GM06990 (cell line): ENCODE measurements at regions not wholly inside any gene's neighbourhood (a gene's known extent, or its start where the extent isn't known, plus 50 kb on each side); places are given as distances from the start of the nearest gene placed in this dataset.

Source experiments
- DNase-seq: peaks from one replicate; pipeline ENCODE4 v3.0.0-alpha.2; 2011; ENCODE audit not compliant: insufficient read length; ENCODE audit errors: extremely low read depth
- H3K27me3 ChIP-seq: replicated peaks from 2 replicates; pipeline ENCODE4 v1.6.0; 2011; ENCODE audit warnings: low read length; ENCODE audit not compliant: control insufficient read depth, insufficient read depth
- H3K36me3 ChIP-seq: 2 replicates; pipeline ENCODE4 v1.5.1; 2011; ENCODE audit warnings: low read length; ENCODE audit not compliant: control insufficient read depth, insufficient read depth
- H3K4me3 ChIP-seq: replicated peaks from 2 replicates; pipeline ENCODE4 v1.5.1; 2011; ENCODE audit warnings: low read depth, mild to moderate bottlenecking, control low read depth, low read length
- TF ChIP-seq, protein P1 (sequence below): IDR thresholded peaks from 2 replicates; pipeline ENCODE4 v1.5.1; 2011; ENCODE audit warnings: low read length, control low read depth, mild to moderate bottlenecking, inconsistent platforms; ENCODE audit not compliant: insufficient read depth, poor library complexity, severe bottlenecking

DNA sequence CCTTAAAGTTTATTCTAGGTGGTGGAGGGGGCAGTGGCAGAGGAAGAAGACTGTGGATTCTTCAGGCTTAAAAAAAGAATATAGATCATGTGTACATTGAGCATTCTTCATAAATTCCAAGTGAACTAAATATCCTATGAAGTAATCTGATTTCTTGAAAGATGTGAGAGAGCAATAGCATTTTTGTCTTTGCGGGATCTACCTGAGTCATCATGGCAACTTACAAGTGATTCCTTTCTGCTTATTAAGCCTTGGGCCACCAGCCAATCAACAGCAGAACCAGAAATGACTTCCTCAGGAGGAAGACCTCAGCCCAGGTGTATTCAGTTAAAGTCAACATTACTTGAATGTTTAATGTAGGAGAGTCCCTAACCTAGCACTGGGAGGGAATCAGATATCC is 756.9 kb downstream of the TFAP2A start:
- TF ChIP-seq, protein P1, sequence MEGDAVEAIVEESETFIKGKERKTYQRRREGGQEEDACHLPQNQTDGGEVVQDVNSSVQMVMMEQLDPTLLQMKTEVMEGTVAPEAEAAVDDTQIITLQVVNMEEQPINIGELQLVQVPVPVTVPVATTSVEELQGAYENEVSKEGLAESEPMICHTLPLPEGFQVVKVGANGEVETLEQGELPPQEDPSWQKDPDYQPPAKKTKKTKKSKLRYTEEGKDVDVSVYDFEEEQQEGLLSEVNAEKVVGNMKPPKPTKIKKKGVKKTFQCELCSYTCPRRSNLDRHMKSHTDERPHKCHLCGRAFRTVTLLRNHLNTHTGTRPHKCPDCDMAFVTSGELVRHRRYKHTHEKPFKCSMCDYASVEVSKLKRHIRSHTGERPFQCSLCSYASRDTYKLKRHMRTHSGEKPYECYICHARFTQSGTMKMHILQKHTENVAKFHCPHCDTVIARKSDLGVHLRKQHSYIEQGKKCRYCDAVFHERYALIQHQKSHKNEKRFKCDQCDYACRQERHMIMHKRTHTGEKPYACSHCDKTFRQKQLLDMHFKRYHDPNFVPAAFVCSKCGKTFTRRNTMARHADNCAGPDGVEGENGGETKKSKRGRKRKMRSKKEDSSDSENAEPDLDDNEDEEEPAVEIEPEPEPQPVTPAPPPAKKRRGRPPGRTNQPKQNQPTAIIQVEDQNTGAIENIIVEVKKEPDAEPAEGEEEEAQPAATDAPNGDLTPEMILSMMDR: no peak
- no peaks in the 10 kb centered on the region for H3K36me3 ChIP-seq
- no peak overlapping the region for H3K4me3 ChIP-seq
- H3K27me3 ChIP-seq: no peaks in the 10 kb centered on the region
- no peak for DNase-seq

DNA sequence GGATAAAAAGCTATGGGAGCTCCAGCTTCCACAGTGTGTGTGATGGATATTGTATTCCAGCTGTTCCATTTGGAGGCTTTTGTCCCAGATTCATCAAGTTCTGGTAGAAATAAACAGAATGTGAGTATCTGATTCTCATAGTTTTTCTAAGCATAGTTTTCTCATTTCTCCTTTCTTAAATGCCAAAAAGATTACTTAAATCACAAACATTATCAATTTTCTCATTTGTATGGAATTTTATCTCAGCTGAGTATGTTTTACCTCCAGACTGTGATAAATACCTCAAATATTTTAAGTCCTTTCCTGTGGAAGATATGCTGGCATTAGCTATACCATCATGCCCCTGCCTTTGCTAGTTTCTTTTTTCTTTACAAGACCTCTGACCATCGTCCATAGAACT is 767.3 kb downstream of the TFAP2A start:
- H3K4me3 ChIP-seq: no peak overlapping the region
- no peaks in the 10 kb centered on the region for H3K27me3 ChIP-seq
- TF ChIP-seq, protein P1: no peak
- no peaks in the 10 kb centered on the region for H3K36me3 ChIP-seq
- no peak for DNase-seq

DNA sequence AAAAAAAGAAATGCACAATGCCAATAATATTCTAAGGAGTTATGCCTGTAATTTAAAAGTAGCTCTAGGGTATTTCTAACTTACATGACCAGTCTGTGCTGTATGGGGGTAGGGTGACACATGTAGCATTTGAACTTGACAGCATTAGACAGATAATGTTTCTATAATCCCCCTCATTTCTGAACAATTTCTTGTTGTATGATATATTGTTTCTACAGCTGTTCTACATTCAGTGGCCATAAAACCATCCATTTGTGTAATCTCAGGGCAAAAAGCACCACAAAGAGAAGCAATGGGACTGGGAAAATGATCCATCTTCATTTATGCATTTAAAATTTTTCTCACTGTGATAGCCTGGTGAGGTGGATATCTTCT is 767.8 kb downstream of the TFAP2A start:
- no peak overlapping the region for H3K4me3 ChIP-seq
- no peak for DNase-seq
- H3K36me3 ChIP-seq: no peaks in the 10 kb centered on the region
- H3K27me3 ChIP-seq: no peaks in the 10 kb centered on the region
- TF ChIP-seq, protein P1: no peak

DNA sequence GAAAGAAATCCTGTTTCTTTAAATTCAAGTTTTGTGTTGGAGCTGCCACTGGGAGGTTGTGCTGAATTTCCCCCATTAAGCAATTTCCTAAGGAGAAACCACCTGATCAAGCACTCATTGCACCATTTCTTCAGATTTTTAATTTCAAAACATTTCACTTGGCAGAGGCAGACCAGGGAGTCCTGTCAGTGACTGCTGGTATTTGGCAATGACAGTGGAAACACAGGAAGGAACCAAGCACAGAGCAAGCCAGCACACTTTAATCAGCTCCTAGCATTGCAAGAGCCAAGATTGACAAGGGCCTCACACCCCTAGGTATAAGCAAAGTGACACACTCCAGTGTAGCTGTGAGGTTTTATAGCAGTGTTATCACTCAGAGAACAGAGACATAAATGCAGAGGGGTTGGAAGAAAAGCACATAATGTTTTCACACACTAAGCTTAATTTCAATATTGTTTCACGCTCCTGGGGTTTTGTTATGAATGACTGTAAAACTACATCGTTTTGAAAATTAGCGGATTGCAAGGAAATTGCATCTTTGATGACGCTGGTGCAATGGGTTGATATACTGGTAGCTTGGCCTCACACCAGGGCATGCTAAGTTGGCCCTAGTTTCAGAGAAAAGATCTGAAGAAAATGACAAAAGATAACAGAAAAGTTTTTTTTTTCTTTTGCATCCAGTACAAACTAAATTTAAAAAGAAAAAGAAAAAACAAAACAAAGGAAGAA is 768.4 kb downstream of the TFAP2A start:
- Histone ChIP-seq H3K27me3 (no peaks in the 10 kb centered on the region), H3K4me3 (no peak overlapping the region), H3K36me3 (no peaks in the 10 kb centered on the region)
- TF ChIP-seq, protein P1: no peak
- DNase-seq: no peak

DNA sequence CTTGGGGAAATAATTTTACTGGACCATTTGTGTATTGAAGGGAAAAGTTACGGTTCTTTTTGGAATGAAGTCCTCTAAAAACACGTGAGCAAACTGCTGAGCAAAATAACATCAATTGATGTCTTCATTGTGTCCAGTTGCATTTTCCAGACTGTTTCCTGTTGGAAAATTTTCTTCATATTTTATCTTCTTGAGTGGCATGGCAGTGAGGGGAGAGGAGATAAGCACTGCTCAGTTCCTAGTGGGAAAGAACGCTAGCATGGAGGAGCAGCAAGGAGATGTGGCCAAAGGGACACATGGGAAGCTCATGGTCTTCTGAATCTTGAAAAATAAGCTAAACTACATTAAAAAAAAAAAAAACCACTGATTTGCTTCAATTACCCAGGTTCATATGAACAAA is 776.0 kb downstream of the TFAP2A start:
- DNase-seq: no peak
- no peak overlapping the region for H3K4me3 ChIP-seq
- TF ChIP-seq, protein P1: no peak
- no peaks in the 10 kb centered on the region for H3K27me3 ChIP-seq
- H3K36me3 ChIP-seq: no peaks in the 10 kb centered on the region

DNA sequence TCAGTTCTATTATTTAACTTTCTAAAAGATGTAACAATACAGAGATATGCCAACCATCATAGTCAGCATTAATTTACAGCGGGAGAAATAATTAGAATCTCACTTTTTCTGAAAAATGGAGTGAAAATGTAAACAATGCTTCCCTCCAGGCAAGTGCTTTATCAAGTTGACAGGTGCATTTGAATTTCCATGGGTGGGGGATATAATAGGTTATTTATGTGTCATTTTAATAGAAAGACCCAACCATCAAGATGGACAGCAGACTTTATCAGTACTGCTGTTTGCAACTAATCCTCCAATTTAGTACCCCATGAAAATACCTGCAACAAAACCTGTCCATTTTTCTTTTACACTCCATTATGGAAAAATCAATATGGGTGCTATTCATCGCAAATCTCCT is 780.1 kb downstream of the TFAP2A start:
- TF ChIP-seq, protein P1: no peak
- H3K36me3 ChIP-seq: no peaks in the 10 kb centered on the region

More for the DNA sequence above, 780.1 kb downstream of the TFAP2A start:
- DNase-seq: no peak
- Histone ChIP-seq H3K4me3 (no peak overlapping the region), H3K27me3 (no peaks in the 10 kb centered on the region)
